Psoas muscle (tissue), 7 donors: ENCODE measurements at regions not wholly inside any gene's neighbourhood (a gene's known extent, or its start where the extent isn't known, plus 50 kb on each side); places are given as distances from the start of the nearest gene placed in this dataset.

ENCODE experiments used
- ATAC-seq, 4 donors: fragments of 200-7000 bp; cut with Tn5 transposase; one replicate each; pipeline ENCODE4 v1.9.1; 2020; ENCODE audit warnings: moderate library complexity in 3 of 4, mild to moderate bottlenecking in 2 of 4
- DNase-seq, 2 donors: peaks; one replicate each; pipeline ENCODE4 v3.0.0-alpha.2; 2020
- H3K27ac ChIP-seq: fragments of 200-600 bp; one replicate; pipeline ENCODE4 v1.8.0; 2022
- H3K27me3 ChIP-seq, 3 donors: fragments of 200-600 bp in 1 of 3; one replicate each; pipeline versions ENCODE4 v1.6.1 to v1.8.0; 2013 to 2022; ENCODE audit warnings: low read length in 2 of 3, mild to moderate bottlenecking in 2 of 3, moderate library complexity in 1 of 3; ENCODE audit not compliant: insufficient read depth in 3 of 3
- H3K36me3 ChIP-seq, 2 donors: fragments of 200-600 bp in 1 of 2; one replicate each; pipeline versions ENCODE4 v1.6.1 to v1.8.0; 2013 to 2022; ENCODE audit warnings: low read depth in 1 of 2, mild to moderate bottlenecking in 1 of 2, moderate library complexity in 1 of 2; ENCODE audit not compliant: insufficient read depth in 1 of 2
- H3K4me1 ChIP-seq: fragments of 200-600 bp; one replicate; pipeline ENCODE4 v1.8.0; 2022
- H3K4me3 ChIP-seq: fragments of 200-600 bp; one replicate; pipeline ENCODE4 v1.8.0; 2022; ENCODE audit warnings: mild to moderate bottlenecking
- H3K9me3 ChIP-seq: fragments of 200-600 bp; one replicate; pipeline ENCODE4 v1.8.0; 2022
- WGBS, 3 donors: extraction: QIAGEN DNeasy Blood & Tissue Kit; methylation state at CpG; one replicate each; pipeline versions ENCODE4 v1.1.6 to v1.1.7; 2013; 5-methylcytosine and 5-hydroxymethylcytosine counted together
- intact Hi-C, 2 donors: fragments of 100-400 bp; cut with DNase I; formaldehyde crosslinking; loops; one replicate each; pipeline versions ENCODE4 v1.11.0 to v1.14.2; 2022
- TF ChIP-seq, protein P1 (sequence below): fragments of 200-600 bp; IDR thresholded peaks from one replicate; pipeline ENCODE4 v1.8.0; 2022; ENCODE audit warnings: antibody characterized with exemption
- donor health status: healthy with polysubstance abuse.
- donor health status: DM: no; HTN: no; CAD: no; lungs with moderate emphysema.
- donor health status: Bipolar disorder and iron deficiency.
- donor health status: healthy.
- donor health status: DM: yes; HTN: yes; CAD: no.
- donor health status: DM: no; HTN: no; CAD: no.
- donor health status: DM: yes; HTN: yes; CAD: no.

DNA sequence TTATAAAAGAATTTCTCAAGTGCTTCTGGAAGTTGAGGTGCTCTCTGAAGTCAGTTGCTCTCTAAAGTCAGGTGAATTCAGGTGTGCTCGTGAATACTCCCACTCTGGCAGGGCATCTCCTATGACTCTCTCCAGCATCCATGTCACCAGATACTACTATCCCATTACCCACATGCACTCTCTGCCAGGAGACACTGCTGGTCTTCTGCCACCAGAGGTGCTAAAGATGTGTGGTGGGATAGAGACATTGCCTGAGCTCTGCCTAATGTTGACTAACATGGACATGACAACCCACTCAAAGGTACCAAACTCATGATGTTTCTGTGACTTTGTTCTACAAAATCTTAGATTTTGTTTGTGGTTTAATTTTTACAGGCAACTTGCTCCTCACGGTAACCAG lies 106.4 kb upstream of the HNRNPA3 start:
- intact Hi-C loops = no loop called here
- Histone ChIP-seq H3K4me1 (no peaks in the 10 kb centered on the region), H3K27ac (no peak overlapping the region), H3K4me3 (no peak overlapping the region), H3K9me3 (no peaks in the 10 kb centered on the region), H3K27me3 (peaks cover 0 to 2% (median 0%) of the 10 kb centered on the region in 3 donors), H3K36me3 (no peaks in the 10 kb centered on the region)
- 78 to 87% (median 87%) methylated on average over 2 of the region's 2 CpGs for WGBS, 3 donors
- ATAC-seq (no peak), DNase-seq (no peak)
- TF ChIP-seq, protein P1, sequence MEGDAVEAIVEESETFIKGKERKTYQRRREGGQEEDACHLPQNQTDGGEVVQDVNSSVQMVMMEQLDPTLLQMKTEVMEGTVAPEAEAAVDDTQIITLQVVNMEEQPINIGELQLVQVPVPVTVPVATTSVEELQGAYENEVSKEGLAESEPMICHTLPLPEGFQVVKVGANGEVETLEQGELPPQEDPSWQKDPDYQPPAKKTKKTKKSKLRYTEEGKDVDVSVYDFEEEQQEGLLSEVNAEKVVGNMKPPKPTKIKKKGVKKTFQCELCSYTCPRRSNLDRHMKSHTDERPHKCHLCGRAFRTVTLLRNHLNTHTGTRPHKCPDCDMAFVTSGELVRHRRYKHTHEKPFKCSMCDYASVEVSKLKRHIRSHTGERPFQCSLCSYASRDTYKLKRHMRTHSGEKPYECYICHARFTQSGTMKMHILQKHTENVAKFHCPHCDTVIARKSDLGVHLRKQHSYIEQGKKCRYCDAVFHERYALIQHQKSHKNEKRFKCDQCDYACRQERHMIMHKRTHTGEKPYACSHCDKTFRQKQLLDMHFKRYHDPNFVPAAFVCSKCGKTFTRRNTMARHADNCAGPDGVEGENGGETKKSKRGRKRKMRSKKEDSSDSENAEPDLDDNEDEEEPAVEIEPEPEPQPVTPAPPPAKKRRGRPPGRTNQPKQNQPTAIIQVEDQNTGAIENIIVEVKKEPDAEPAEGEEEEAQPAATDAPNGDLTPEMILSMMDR = no peak

DNA sequence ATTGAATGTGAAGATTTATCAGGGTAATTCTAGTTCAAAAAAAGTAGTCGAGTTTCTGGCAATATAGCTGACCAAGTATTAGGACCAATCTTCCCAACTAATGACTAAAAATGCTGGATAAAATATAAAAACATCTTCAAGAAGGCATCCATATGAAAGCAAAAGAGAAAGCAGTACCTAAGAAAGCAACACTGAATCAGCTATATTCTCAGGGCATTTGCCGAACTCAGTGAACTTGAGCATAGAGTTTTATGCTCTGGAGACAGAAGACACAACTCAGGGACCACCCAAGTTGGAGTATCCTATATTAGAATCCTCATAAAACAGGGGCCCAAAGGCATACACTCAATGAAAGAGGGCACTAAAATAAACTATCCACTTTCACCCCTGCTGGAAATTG lies 103.7 kb upstream of the HNRNPA3 start:
- H3K27me3 ChIP-seq = peaks cover 0 to 2% (median 0%) of the 10 kb centered on the region in 3 donors
- DNase-seq = no peak
- 60 to 64% (median 62%) methylated on average over 2 of the region's 2 CpGs for WGBS, 3 donors
- no peaks in the 10 kb centered on the region for H3K36me3 ChIP-seq
- ATAC-seq = no peak
- no peak overlapping the region for H3K27ac ChIP-seq
- no peaks in the 10 kb centered on the region for H3K9me3 ChIP-seq
- TF ChIP-seq, protein P1 = no peak
- intact Hi-C loops = no loop called here
- H3K4me1 ChIP-seq = no peaks in the 10 kb centered on the region
- H3K4me3 ChIP-seq = no peak overlapping the region

DNA sequence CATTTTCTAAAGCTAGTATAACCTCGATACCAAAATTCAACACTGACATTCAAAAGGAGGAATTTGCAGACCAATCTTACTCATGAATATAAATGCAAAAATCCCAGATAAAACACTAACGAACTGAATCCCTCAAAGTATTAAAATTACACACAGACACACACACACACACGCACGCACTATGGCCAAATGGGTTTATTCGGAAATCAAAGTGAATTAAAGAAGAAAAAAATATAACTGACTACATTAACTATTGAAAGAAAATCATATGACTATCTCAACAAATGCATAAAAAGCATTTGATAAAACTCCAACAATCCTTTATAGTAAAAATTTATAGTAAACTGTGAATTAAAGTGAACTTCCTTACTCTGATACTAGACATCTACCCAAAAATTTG lies 97.9 kb upstream of the HNRNPA3 start:
- Histone ChIP-seq H3K27me3 (no peaks in the 10 kb centered on the region), H3K27ac (no peak overlapping the region), H3K36me3 (no peaks in the 10 kb centered on the region), H3K4me1 (no peaks in the 10 kb centered on the region), H3K9me3 (no peaks in the 10 kb centered on the region), H3K4me3 (no peak overlapping the region)
- intact Hi-C loops = no loop called here
- DNase-seq (no peak), ATAC-seq (no peak)
- TF ChIP-seq, protein P1 = no peak
- WGBS, 3 donors = 95 to 99% (median 98%) methylated on average over 5 of the region's 5 CpGs

DNA sequence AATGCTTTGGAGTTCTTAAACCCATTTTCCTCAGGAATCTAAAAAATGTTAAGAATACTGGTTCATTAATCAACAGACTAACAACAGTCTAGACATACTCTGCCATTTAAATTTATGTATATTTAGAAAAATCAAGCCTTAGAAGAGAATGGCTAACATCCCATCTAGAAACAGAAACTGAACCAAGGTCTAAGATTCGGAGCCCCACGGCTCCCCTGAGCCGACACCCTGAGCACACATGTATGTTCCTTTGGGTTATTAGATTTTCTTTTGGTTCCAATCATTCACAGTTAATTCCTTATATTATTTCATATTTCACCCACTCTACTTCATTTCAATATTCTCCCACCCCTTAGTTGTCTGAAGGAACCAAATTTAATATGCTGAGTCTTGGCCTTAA lies 94.8 kb upstream of the HNRNPA3 start:
- TF ChIP-seq, protein P1 = no peak
- H3K27ac ChIP-seq = no peak overlapping the region
- H3K9me3 ChIP-seq = no peaks in the 10 kb centered on the region
- intact Hi-C loops = no loop called here
- H3K27me3 ChIP-seq = no peaks in the 10 kb centered on the region
- H3K4me3 ChIP-seq = no peak overlapping the region
- DNase-seq (no peak), ATAC-seq (no peak)
- no peaks in the 10 kb centered on the region for H3K36me3 ChIP-seq
- no peaks in the 10 kb centered on the region for H3K4me1 ChIP-seq
- 90 to 93% (median 93%) methylated on average over 3 of the region's 3 CpGs for WGBS, 3 donors

DNA sequence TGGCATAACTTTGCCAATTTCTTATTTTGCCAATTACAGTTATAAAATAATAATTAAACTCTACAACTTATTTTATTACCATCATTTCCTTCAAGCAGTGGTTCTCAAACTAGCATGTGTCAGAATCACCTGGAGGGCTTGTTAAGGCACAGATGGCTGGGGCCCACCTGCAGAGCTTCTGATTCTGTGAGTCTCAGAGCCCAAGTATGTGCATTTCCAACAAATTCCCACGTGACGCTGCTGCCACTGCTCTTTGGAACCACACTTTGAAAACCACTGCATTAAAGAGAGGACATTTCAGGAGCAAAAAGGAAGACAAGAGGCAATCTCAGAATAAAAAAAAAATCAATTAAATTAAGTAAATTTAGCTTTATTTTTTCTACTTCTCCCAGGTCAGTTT lies 94.0 kb upstream of the HNRNPA3 start:
- DNase-seq (no peak), ATAC-seq (no peak)
- Histone ChIP-seq H3K27ac (no peak overlapping the region), H3K27me3 (no peaks in the 10 kb centered on the region), H3K4me3 (no peak overlapping the region), H3K9me3 (no peaks in the 10 kb centered on the region), H3K36me3 (no peaks in the 10 kb centered on the region), H3K4me1 (no peaks in the 10 kb centered on the region)
- intact Hi-C loops = no loop called here
- WGBS, 3 donors = 66 to 74% (median 70%) methylated on average over 2 of the region's 2 CpGs
- TF ChIP-seq, protein P1 = no peak
